ENCODE measurements at regions not wholly inside any gene's neighbourhood (a gene's known extent, or its start where the extent isn't known, plus 50 kb on each side); places are given as distances from the start of the nearest gene placed in this dataset.

DNA sequence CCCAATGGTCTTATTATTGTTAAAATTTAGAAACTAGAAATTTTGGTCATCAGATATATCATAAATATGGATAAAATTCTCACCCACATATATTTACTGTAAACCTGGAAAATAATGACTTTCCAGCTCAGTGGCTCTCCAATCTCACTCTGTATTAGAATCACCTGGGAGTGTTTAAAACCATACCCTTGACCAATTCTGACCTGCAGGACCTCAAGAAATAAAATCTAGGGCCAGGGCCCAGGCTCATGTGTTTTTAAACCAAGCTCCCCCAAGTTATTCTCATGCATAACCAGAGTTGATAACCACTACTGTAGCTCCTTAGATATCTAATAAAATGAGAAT is 372.1 kb downstream of the SHQ1 start:
- Histone ChIP-seq H3K4me2 (no peak overlapping the region), H3K9ac (no peak overlapping the region), H3K27me3 (no peaks in the 10 kb centered on the region), H3K27ac (no peak overlapping the region), H3F3A (ENCODE audit: low read depth) (no peaks in the 10 kb centered on the region), H3K79me2 (ENCODE audit: low read depth) (no peaks in the 10 kb centered on the region), H3K4me3 (no peak overlapping the region), H4K20me1 (ENCODE audit: low read depth) (no peaks in the 10 kb centered on the region), H3K9me3 (ENCODE audit: low read depth) (no peaks in the 10 kb centered on the region), H3K36me3 (no peaks in the 10 kb centered on the region), H2AFZ (replicated peaks) (no peak overlapping the region), H3K4me1 (no peaks in the 10 kb centered on the region)
- Mint-ChIP-seq H3K27me3 (ENCODE audit: insufficient read depth, low read depth) (peaks cover 8% of the 10 kb centered on the region), H3K9me3 (no peaks in the 10 kb centered on the region), H3K36me3 (no peaks in the 10 kb centered on the region), H3K27ac (no peak overlapping the region), H3K4me3 (no peak overlapping the region), H3K4me1 (peaks cover 2% of the 10 kb centered on the region)
- TF ChIP-seq CTCF (IDR thresholded peaks at IDR 0.05) (no peak), EZH2 (IDR thresholded peaks at IDR 0.05) (no peak), EZH2phosphoT487 (IDR thresholded peaks at IDR 0.05) (no peak)
- DNase-seq (ENCODE audit: low spot score): no peak

DNA sequence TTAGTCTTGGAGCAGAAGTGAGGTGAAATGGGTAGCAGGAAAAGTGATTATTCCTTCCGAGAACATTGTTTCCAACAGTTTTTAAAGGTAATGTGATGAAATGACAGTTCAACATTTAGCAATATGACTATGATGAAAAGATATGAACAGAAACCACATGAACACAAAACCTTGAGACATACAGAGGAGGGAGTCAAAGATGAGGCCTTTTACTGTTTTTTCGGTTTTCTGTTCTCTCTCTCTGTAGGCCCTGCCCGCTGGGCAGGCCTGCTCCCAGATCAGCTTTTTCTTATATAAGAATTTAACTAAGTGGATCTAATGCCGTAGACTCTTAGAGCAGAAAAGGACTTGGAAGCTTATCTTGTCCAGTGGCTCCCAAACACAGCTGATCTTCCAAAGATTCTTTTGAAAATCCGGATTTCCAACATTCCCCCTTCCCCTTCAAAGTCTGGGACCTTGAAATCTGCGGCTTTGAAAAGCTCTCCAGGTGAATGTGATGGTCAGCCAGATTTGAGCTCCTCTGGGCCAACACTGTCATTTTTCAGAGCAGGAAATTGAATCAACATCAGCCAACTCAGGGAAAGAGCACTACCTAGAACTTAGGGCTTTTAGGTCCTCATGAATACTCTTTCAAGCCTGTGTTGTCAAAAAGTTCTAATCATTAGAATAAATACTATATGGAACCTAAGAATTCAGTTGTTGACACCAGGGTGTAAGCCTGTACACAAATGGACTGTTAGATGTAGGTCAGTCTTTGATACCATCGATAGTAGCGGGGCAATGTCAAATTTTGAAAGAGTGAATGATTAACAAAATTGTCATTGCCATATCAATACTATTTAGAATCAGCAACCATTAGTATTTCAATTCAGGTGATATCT is 372.7 kb downstream of the SHQ1 start:
- TF ChIP-seq CTCF (IDR thresholded peaks at IDR 0.05): no peak
- TF ChIP-seq EZH2 (IDR thresholded peaks at IDR 0.05): no peak
- TF ChIP-seq EZH2phosphoT487 (IDR thresholded peaks at IDR 0.05): no peak
- no peaks in the 10 kb centered on the region for H3F3A ChIP-seq (ENCODE audit: low read depth)
- peaks cover 2% of the 10 kb centered on the region for H3K4me1 Mint-ChIP-seq

DNA sequence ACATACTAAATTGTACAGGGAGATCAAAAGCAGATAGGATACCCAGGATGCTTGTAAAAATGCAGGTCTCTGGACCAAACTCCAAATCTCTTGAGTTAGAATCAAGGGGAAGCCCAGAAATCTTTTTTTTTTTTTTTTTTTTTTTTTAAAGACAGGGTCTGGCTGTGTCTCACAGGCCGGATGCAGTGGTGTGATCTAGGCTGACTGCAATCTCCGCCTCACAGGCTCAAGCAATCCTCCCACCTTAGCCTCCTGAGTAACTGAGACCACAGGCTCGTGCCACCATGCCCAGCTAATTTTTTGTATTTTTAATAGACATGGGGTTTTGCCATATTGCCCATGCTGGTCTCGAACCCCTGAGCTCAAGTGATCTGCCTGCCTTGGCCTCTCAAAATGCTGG is 373.5 kb downstream of the SHQ1 start:
- TF ChIP-seq EZH2 (IDR thresholded peaks at IDR 0.05) (no peak), EZH2phosphoT487 (IDR thresholded peaks at IDR 0.05) (no peak)
- Histone ChIP-seq H3K4me2 (no peak overlapping the region), H3K36me3 (no peaks in the 10 kb centered on the region), H3K9me3 (ENCODE audit: low read depth) (no peaks in the 10 kb centered on the region), H3K27me3 (no peaks in the 10 kb centered on the region), H3K4me3 (no peak overlapping the region), H3F3A (ENCODE audit: low read depth) (no peaks in the 10 kb centered on the region), H3K79me2 (ENCODE audit: low read depth) (no peaks in the 10 kb centered on the region), H3K4me1 (no peaks in the 10 kb centered on the region), H4K20me1 (ENCODE audit: low read depth) (no peaks in the 10 kb centered on the region), H2AFZ (replicated peaks) (no peak overlapping the region), H3K9ac (no peak overlapping the region), H3K27ac (no peak overlapping the region)
- Mint-ChIP-seq H3K4me3 (no peak overlapping the region), H3K4me1 (peaks cover 2% of the 10 kb centered on the region), H3K36me3 (no peaks in the 10 kb centered on the region), H3K27ac (no peak overlapping the region), H3K9me3 (peaks cover under 1% of the 10 kb centered on the region), H3K27me3 (ENCODE audit: insufficient read depth, low read depth) (peaks cover 6% of the 10 kb centered on the region)
- no peak for DNase-seq (ENCODE audit: low spot score)

More for the DNA sequence above, 372.7 kb downstream of the SHQ1 start:
- Histone ChIP-seq H3K4me3 (no peak overlapping the region), H3K9me3 (ENCODE audit: low read depth) (no peaks in the 10 kb centered on the region), H3K4me2 (no peak overlapping the region), H3K27me3 (no peaks in the 10 kb centered on the region), H3K9ac (no peak overlapping the region), H3K27ac (no peak overlapping the region), H3K36me3 (no peaks in the 10 kb centered on the region), H3K79me2 (ENCODE audit: low read depth) (no peaks in the 10 kb centered on the region), H3K4me1 (no peaks in the 10 kb centered on the region), H4K20me1 (ENCODE audit: low read depth) (no peaks in the 10 kb centered on the region), H2AFZ (replicated peaks) (no peak overlapping the region)
- DNase-seq (ENCODE audit: low spot score): no peak
- H3K9me3 Mint-ChIP-seq: no peaks in the 10 kb centered on the region
- no peaks in the 10 kb centered on the region for H3K36me3 Mint-ChIP-seq
- H3K27me3 Mint-ChIP-seq (ENCODE audit: insufficient read depth, low read depth): peaks cover 5% of the 10 kb centered on the region
- no peak overlapping the region for H3K4me3 Mint-ChIP-seq
- H3K27ac Mint-ChIP-seq: no peak overlapping the region

GRCh38 chr3:72473156-72473555 is 375.1 kb downstream of the SHQ1 start:
- Histone ChIP-seq H3K4me1 (no peaks in the 10 kb centered on the region), H3K9me3 (ENCODE audit: low read depth) (no peaks in the 10 kb centered on the region), H3K27me3 (no peaks in the 10 kb centered on the region), H3K4me3 (no peak overlapping the region), H3K9ac (no peak overlapping the region), H3F3A (ENCODE audit: low read depth) (no peaks in the 10 kb centered on the region), H4K20me1 (ENCODE audit: low read depth) (no peaks in the 10 kb centered on the region), H2AFZ (replicated peaks) (no peak overlapping the region), H3K4me2 (no peak overlapping the region), H3K27ac (no peak overlapping the region), H3K79me2 (ENCODE audit: low read depth) (no peaks in the 10 kb centered on the region), H3K36me3 (no peaks in the 10 kb centered on the region)
- H3K36me3 Mint-ChIP-seq: no peaks in the 10 kb centered on the region
- H3K9me3 Mint-ChIP-seq: peaks cover 3% of the 10 kb centered on the region
- peaks cover 8% of the 10 kb centered on the region for H3K27me3 Mint-ChIP-seq (ENCODE audit: insufficient read depth, low read depth)
- no peak overlapping the region for H3K27ac Mint-ChIP-seq
- TF ChIP-seq EZH2 (IDR thresholded peaks at IDR 0.05) (no peak), CTCF (IDR thresholded peaks at IDR 0.05) (no peak), EZH2phosphoT487 (IDR thresholded peaks at IDR 0.05) (no peak)
- H3K4me3 Mint-ChIP-seq: no peak overlapping the region
- no peak for DNase-seq (ENCODE audit: low spot score)
- no peaks in the 10 kb centered on the region for H3K4me1 Mint-ChIP-seq
